ENCODE measurements at regions not wholly inside any gene's neighbourhood (a gene's known extent, or its start where the extent isn't known, plus 50 kb on each side); places are given as distances from the start of the nearest gene placed in this dataset.

- Histone ChIP-seq H3K4me1 (peaks cover 11 to 13% of the 10 kb centered on the region in 2 donors), H3K27ac (no peak overlapping the region), H3K27me3 (no peaks in the 10 kb centered on the region), H3K9me3 (no peaks in the 10 kb centered on the region), H3K36me3 (no peaks in the 10 kb centered on the region), H3K4me3 (replicated peaks in 1 of 3) (no peak overlapping the region)
- TF ChIP-seq CTCF (IDR thresholded peaks at IDR 0.05) (no peak), POLR2A (IDR thresholded peaks at IDR 0.05) (no peak)
- intact Hi-C loops (cut with DNase I): no loop called here
- 80 to 84% methylated on average over 2 of the region's 2 CpGs for WGBS, 2 donors
- no peak for DNase-seq
Measured at GRCh38 chr5:156037151-156037909, 289.6 kb upstream of the SGCD start.

GRCh38 chr5:156042726-156043125, 284.2 kb upstream of the SGCD start:
- Histone ChIP-seq H3K27me3 (no peaks in the 10 kb centered on the region), H3K27ac (no peak overlapping the region), H3K4me3 (replicated peaks in 1 of 3) (no peak overlapping the region), H3K4me1 (no peaks in the 10 kb centered on the region), H3K36me3 (no peaks in the 10 kb centered on the region), H3K9me3 (peaks cover 3% of the 10 kb centered on the region)
- WGBS, 2 donors: 85 to 96% methylated on average over 1 of the region's 1 CpG
- TF ChIP-seq POLR2A (IDR thresholded peaks at IDR 0.05) (no peak), CTCF (IDR thresholded peaks at IDR 0.05) (no peak)
- intact Hi-C loops (cut with DNase I): no loop called here
- no peak for DNase-seq

GRCh38 chr5:156043351-156043750, 283.6 kb upstream of the SGCD start:
- peak in 1 of 2 donors; percentile 5 for DNase-seq
- no peak overlapping the region for H3K4me3 ChIP-seq (replicated peaks in 1 of 3)
- no peaks in the 10 kb centered on the region for H3K4me1 ChIP-seq
- H3K9me3 ChIP-seq: peaks cover 3% of the 10 kb centered on the region
- intact Hi-C loops (cut with DNase I): no loop called here
- no peak overlapping the region for H3K27ac ChIP-seq
- H3K27me3 ChIP-seq: no peaks in the 10 kb centered on the region
- H3K36me3 ChIP-seq: no peaks in the 10 kb centered on the region
- TF ChIP-seq POLR2A (IDR thresholded peaks at IDR 0.05): no peak
- TF ChIP-seq CTCF (IDR thresholded peaks at IDR 0.05): no peak

GRCh38 chr5:156051972-156052371, 275.0 kb upstream of the SGCD start:
- Histone ChIP-seq H3K4me3 (replicated peaks in 1 of 3) (no peak overlapping the region), H3K27ac (no peak overlapping the region), H3K36me3 (no peaks in the 10 kb centered on the region), H3K4me1 (no peaks in the 10 kb centered on the region), H3K27me3 (no peaks in the 10 kb centered on the region), H3K9me3 (no peaks in the 10 kb centered on the region)
- WGBS, 2 donors: 48 to 52% methylated on average over 3 of the region's 3 CpGs
- peak; percentile 5 to 19 for DNase-seq
- TF ChIP-seq CTCF (IDR thresholded peaks at IDR 0.05) (peak in 2 of 6 experiments; percentile 18 to 26), POLR2A (IDR thresholded peaks at IDR 0.05) (no peak)
- intact Hi-C loops (cut with DNase I): no loop called here

GRCh38 chr5:156052656-156053055, 274.3 kb upstream of the SGCD start:
- 60 to 69% methylated on average over 1 of the region's 1 CpG for WGBS, 2 donors
- intact Hi-C loops (cut with DNase I): no loop called here

More at GRCh38 chr5:156052656-156053055, 274.3 kb upstream of the SGCD start:
- Histone ChIP-seq H3K27me3 (no peaks in the 10 kb centered on the region), H3K9me3 (no peaks in the 10 kb centered on the region), H3K4me1 (no peaks in the 10 kb centered on the region), H3K4me3 (replicated peaks in 1 of 3) (no peak overlapping the region), H3K27ac (no peak overlapping the region), H3K36me3 (no peaks in the 10 kb centered on the region)
- no peak for DNase-seq
- TF ChIP-seq POLR2A (IDR thresholded peaks at IDR 0.05): no peak
- TF ChIP-seq CTCF (IDR thresholded peaks at IDR 0.05): no peak
